K562 (cell line): ENCODE measurements at regions not wholly inside any gene's neighbourhood (a gene's known extent, or its start where the extent isn't known, plus 50 kb on each side); places are given as distances from the start of the nearest gene placed in this dataset.

Source experiments
- ATAC-seq: fragments of 200-7000 bp; cut with Tn5 transposase; 3 replicates; pipeline ENCODE4 v1.9.1; 2020; ENCODE audit warnings: moderate library complexity
- BruUV-seq: library from RNA; stranded (reverse); fragments of 400-500 nt; replicated peaks from 2 replicates; lab custom pipeline; 2021; lab: Mats Ljungman, UMichigan
- CTCF ChIA-PET: fragments of 300-600 bp; formaldehyde crosslinking; extraction: SDS; loops from one replicate; lab custom pipeline; 2021; ENCODE audit warnings: low intra/inter-chr PET ratio; lab: Yijun Ruan, JAX
- POLR2A ChIA-PET: fragments of 300-600, 350-650 bp; sonication (Branson Sonifier 250); formaldehyde crosslinking; extraction: SDS; loops from one replicate; lab custom pipeline; 2021; ENCODE audit warnings: antibody characterized with exemption, inconsistent platforms; lab: Yijun Ruan, JAX
- DNase-seq, 4 experiments: peaks; one replicate each; pipeline versions ENCODE4 v3.0.0 to v3.0.0-alpha.2; 2011 to 2018; ENCODE audit warnings: low spot score in 3 of 4, mixed read lengths in 3 of 4; ENCODE audit errors: extremely low read depth in 1 of 4
- FAIRE-seq: peaks from 2 replicates; lab custom pipeline; 2011; peaks lifted over from hg19 to GRCh38; lab: Jason Lieb, UNC
- H2AFZ ChIP-seq: 2 replicates; pipeline ENCODE4 v1.6.0; 2011; ENCODE audit warnings: low read depth, low read length, control low read depth, inconsistent platforms
- H3K27ac ChIP-seq: fragments of 200-600 bp; 3 replicates; pipeline ENCODE4 v1.8.0; 2011; ENCODE audit warnings: low read depth, mild to moderate bottlenecking, control low read depth, inconsistent platforms, low read length, moderate library complexity, mixed read lengths; ENCODE audit errors: extremely low read depth
- H3K27me3 ChIP-seq, 2 experiments: fragments of 300-600 bp in 1 of 2; 2 replicates in 1 of 2; 3 replicates in 1 of 2; pipeline versions ENCODE4 v1.6.0 to v1.8.0; 2011; ENCODE audit warnings: inconsistent platforms in 2 of 2, low read length in 2 of 2, mild to moderate bottlenecking in 1 of 2, mixed read lengths in 1 of 2, moderate library complexity in 1 of 2; ENCODE audit not compliant: control insufficient read depth in 2 of 2, insufficient read depth in 2 of 2
- H3K36me3 ChIP-seq: fragments of 300-600 bp; 3 replicates; pipeline ENCODE4 v1.8.0; 2011; ENCODE audit warnings: mild to moderate bottlenecking, low read length, inconsistent platforms; ENCODE audit not compliant: control insufficient read depth, insufficient read depth
- H3K4me1 ChIP-seq, 2 experiments: fragments of 200-600 bp in 1 of 2; replicated peaks in 1 of 2; 2 replicates in 1 of 2; 3 replicates in 1 of 2; pipeline versions ENCODE4 v1.5.1 to v1.8.0; 2011; ENCODE audit warnings: inconsistent platforms in 2 of 2, low read length in 2 of 2, mild to moderate bottlenecking in 1 of 2, mixed read lengths in 1 of 2, moderate library complexity in 1 of 2; ENCODE audit not compliant: control insufficient read depth in 2 of 2, insufficient read depth in 2 of 2
- H3K4me2 ChIP-seq: 2 replicates; pipeline ENCODE4 v1.6.1; 2011; ENCODE audit warnings: low read length, control low read depth, inconsistent platforms, mixed read lengths; ENCODE audit not compliant: insufficient read depth
- H3K4me3 ChIP-seq: fragments of 200-600 bp; sonication (generic), shearing (Covaris generic); 2 replicates; pipeline ENCODE4 v1.5.1; 2016; ENCODE audit warnings: control low read depth, inconsistent platforms
- H3K79me2 ChIP-seq: fragments of 200-600 bp; 3 replicates; pipeline ENCODE4 v1.8.0; 2011; ENCODE audit warnings: low read length, inconsistent platforms; ENCODE audit not compliant: control insufficient read depth, insufficient read depth
- H3K9ac ChIP-seq, 2 experiments: 2 replicates each; pipeline versions ENCODE4 v1.6.0 to v1.6.1; 2011; ENCODE audit warnings: low read depth in 2 of 2, low read length in 2 of 2, control low read depth in 1 of 2, inconsistent platforms in 1 of 2, mild to moderate bottlenecking in 1 of 2, mixed read lengths in 1 of 2; ENCODE audit not compliant: insufficient read depth in 1 of 2
- H3K9me1 ChIP-seq: one replicate; pipeline ENCODE4 v1.6.0; 2011; ENCODE audit warnings: inconsistent platforms, mild to moderate bottlenecking, low read length, moderate library complexity; ENCODE audit not compliant: control insufficient read depth, insufficient read depth
- H3K9me3 ChIP-seq: replicated peaks from 2 replicates; pipeline ENCODE4 v1.5.1; 2011; ENCODE audit warnings: low read depth, low read length, inconsistent platforms; ENCODE audit not compliant: control insufficient read depth, insufficient read depth
- H4K20me1 ChIP-seq: replicated peaks from 2 replicates; pipeline ENCODE4 v1.6.1; 2011; ENCODE audit warnings: low read length, inconsistent platforms, mixed read lengths; ENCODE audit not compliant: control insufficient read depth, insufficient read depth
- HNRNPLL ChIP-seq: fragments of 200-400 bp; formaldehyde crosslinking; IDR thresholded peaks from 2 replicates; pipeline ENCODE4 v1.6.1; 2017; ENCODE audit warnings: low read length, low read depth, mild to moderate bottlenecking; ENCODE audit not compliant: poor library complexity, severe bottlenecking
- NUFIP1 ChIP-seq: fragments of 450-650 bp; IDR thresholded peaks from 2 replicates; pipeline ENCODE4 v1.6.1; 2018; ENCODE audit not compliant: partially characterized antibody
- RBBP5 ChIP-seq: fragments of 200-600 bp; sonication (generic); IDR thresholded peaks from 2 replicates; pipeline ENCODE4 v1.6.1; 2012; ENCODE audit warnings: borderline replicate concordance, mild to moderate bottlenecking, low read length, control low read depth, inconsistent platforms; ENCODE audit not compliant: insufficient read depth, poor library complexity, severe bottlenecking
- TBL1XR1 ChIP-seq, 2 experiments: IDR thresholded peaks; 2 replicates each; pipeline ENCODE4 v1.6.1; 2012; ENCODE audit warnings: improper control_type of control experiment in 2 of 2, low read length in 2 of 2, mild to moderate bottlenecking in 1 of 2
- TEAD1 ChIP-seq, 2 experiments: fragments of 450-650 bp in 1 of 2; sonication (generic) in 1 of 2; formaldehyde crosslinking; IDR thresholded peaks; 2 replicates each; pipeline versions ENCODE4 v1.4.0 to v1.8.0; 2020 to 2022; ENCODE audit warnings: mild to moderate bottlenecking in 2 of 2, missing genetic modification reagents in 1 of 2
- TFAM ChIP-seq: fragments of 250-450 bp; sonication (Bioruptor Pico); conservative IDR thresholded peaks from 2 replicates; pipeline ENCODE4 v1.5.0; 2021; ENCODE audit warnings: mild to moderate bottlenecking, moderate library complexity
- TSC22D4 ChIP-seq: fragments of 450-650 bp; IDR thresholded peaks from 2 replicates; pipeline ENCODE4 v1.6.1; 2016; ENCODE audit warnings: missing genetic modification characterization, missing biosample characterization, control low read depth
- ZNF146 ChIP-seq: IDR thresholded peaks from one replicate; pipeline ENCODE4 v1.6.1; 2018; ENCODE audit warnings: missing compliant biosample characterization; ENCODE audit not compliant: unreplicated experiment
- ZNF785 ChIP-seq: fragments of 250-450 bp; sonication (Bioruptor Pico); IDR thresholded peaks from 2 replicates; pipeline ENCODE4 v1.4.0; 2020; ENCODE audit warnings: mild to moderate bottlenecking
- WGBS: fragments of 100-300 bp; shearing (Covaris generic); methylation state at CpG from one replicate; pipeline ENCODE4 v1.1.6; 2016; ENCODE audit warnings: low coverage, mixed read lengths; ENCODE audit not compliant: insufficient coverage; ENCODE audit errors: missing lambda C conversion rate; 5-methylcytosine and 5-hydroxymethylcytosine counted together
- in situ Hi-C: fragments of 300-500 bp; cut with MboI; formaldehyde crosslinking; loops from 4 replicates; pipeline ENCODE4 v1.15.0; 2018; ENCODE audit warnings: inconsistent platforms, mixed read lengths
- intact Hi-C: fragments of 100-400 bp; cut with micrococcal nuclease; formaldehyde crosslinking; loops from 2 replicates; pipeline ENCODE4 v1.14.2; 2022
- TF ChIP-seq, protein P1 (sequence below): fragments of 250-450 bp; sonication (Bioruptor Pico); IDR thresholded peaks from 2 replicates; pipeline ENCODE4 v1.4.0; 2020; ENCODE audit warnings: mild to moderate bottlenecking, moderate library complexity, borderline replicate concordance
- TF ChIP-seq, protein P2 (sequence below), 2 experiments: IDR thresholded peaks; 2 replicates each; pipeline ENCODE4 v1.6.1; 2011; ENCODE audit warnings: borderline replicate concordance in 1 of 2, control low read depth in 1 of 2, low read depth in 1 of 2, low read length in 1 of 2, mild to moderate bottlenecking in 1 of 2, mixed read lengths in 1 of 2, moderate library complexity in 1 of 2; ENCODE audit not compliant: insufficient read depth in 1 of 2, insufficient read length in 1 of 2, poor library complexity in 1 of 2, severe bottlenecking in 1 of 2; ENCODE audit errors: extremely low read depth in 1 of 2

DNA sequence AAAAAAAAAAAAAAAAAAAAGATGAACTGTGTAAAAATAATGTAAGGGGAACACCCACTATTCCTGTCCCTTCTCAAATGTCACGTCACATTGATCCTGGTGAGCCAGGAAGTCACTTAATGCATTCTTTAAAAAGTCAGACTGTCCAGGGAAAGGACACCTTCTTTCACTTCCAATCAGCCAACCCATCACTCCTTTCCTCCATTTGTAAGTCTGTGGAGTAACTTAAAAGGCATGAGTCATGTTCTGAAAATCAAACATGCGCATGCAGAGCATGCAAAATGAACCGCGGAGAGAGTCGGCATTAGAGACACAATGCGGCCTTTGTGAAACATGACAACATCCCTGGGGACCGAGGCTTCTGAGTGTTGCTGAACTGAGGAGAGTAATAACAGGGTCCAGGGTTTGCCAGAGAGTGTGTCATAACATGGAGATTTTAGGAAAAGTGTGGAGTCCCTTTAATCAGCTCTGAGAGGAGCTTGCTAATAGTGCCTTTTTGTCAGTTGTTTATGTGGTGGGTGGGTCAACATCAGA, 77.6 kb upstream of the SEMA6A start:
- no TSS peak for BruUV-seq
- CTCF ChIA-PET: no interaction called here
- Histone ChIP-seq H3K36me3 (no peaks in the 10 kb centered on the region), H3K79me2 (no peaks in the 10 kb centered on the region), H4K20me1 (no peaks in the 10 kb centered on the region), H2AFZ (no peak overlapping the region), H3K9me1 (no peaks in the 10 kb centered on the region), H3K27me3 (no peaks in the 10 kb centered on the region), H3K9me3 (no peaks in the 10 kb centered on the region), H3K9ac (no peak overlapping the region), H3K27ac (no peak overlapping the region), H3K4me1 (no peaks in the 10 kb centered on the region), H3K4me3 (no peak overlapping the region), H3K4me2 (no peak overlapping the region)
- WGBS: 0% methylated on average over 7 of the region's 7 CpGs
- ATAC-seq (no peak), FAIRE-seq (no peak), DNase-seq (no peak)
- POLR2A ChIA-PET: interaction anchor here (0.8 kb wide), 1 partner anchor 9 kb away, joined by 4 read pairs; no protein-coding TSS in a partner anchor
- in situ Hi-C loops (no loop called here), intact Hi-C loops (no loop called here)
- TF ChIP-seq ZNF146 (CRISPR knock-in tag) (no peak), TFAM (no peak), TSC22D4 (tag) (no peak), TBL1XR1 (IDR thresholded peaks at IDR 0.05; ENCODE audit: low read length in 2 of 2) (no peak), NUFIP1 (no peak)

- BruUV-seq: no TSS peak
- POLR2A ChIA-PET: no interaction called here
- intact Hi-C loops: no loop called here
- TF ChIP-seq RBBP5 (no peak), HNRNPLL (no peak), TEAD1 (CRISPR knock-in tag; IDR thresholded peaks at IDR 0.05) (no peak), ZNF785 (CRISPR knock-in tag) (no peak)
- TF ChIP-seq, protein P1, sequence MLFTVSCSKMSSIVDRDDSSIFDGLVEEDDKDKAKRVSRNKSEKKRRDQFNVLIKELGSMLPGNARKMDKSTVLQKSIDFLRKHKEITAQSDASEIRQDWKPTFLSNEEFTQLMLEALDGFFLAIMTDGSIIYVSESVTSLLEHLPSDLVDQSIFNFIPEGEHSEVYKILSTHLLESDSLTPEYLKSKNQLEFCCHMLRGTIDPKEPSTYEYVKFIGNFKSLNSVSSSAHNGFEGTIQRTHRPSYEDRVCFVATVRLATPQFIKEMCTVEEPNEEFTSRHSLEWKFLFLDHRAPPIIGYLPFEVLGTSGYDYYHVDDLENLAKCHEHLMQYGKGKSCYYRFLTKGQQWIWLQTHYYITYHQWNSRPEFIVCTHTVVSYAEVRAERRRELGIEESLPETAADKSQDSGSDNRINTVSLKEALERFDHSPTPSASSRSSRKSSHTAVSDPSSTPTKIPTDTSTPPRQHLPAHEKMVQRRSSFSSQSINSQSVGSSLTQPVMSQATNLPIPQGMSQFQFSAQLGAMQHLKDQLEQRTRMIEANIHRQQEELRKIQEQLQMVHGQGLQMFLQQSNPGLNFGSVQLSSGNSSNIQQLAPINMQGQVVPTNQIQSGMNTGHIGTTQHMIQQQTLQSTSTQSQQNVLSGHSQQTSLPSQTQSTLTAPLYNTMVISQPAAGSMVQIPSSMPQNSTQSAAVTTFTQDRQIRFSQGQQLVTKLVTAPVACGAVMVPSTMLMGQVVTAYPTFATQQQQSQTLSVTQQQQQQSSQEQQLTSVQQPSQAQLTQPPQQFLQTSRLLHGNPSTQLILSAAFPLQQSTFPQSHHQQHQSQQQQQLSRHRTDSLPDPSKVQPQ (CRISPR knock-in tag): no peak
- TF ChIP-seq, protein P2, sequence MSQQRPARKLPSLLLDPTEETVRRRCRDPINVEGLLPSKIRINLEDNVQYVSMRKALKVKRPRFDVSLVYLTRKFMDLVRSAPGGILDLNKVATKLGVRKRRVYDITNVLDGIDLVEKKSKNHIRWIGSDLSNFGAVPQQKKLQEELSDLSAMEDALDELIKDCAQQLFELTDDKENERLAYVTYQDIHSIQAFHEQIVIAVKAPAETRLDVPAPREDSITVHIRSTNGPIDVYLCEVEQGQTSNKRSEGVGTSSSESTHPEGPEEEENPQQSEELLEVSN (IDR thresholded peaks at IDR 0.05; ENCODE audit: borderline replicate concordance in 1 of 2, extremely low read depth in 1 of 2, insufficient read depth in 1 of 2, insufficient read length in 1 of 2, low read depth in 1 of 2, low read length in 1 of 2, poor library complexity in 1 of 2, severe bottlenecking in 1 of 2): no peak
Observed at GRCh38 chr5:116651653-116652052, 77.0 kb upstream of the SEMA6A start.

More at GRCh38 chr5:116651653-116652052, 77.0 kb upstream of the SEMA6A start:
- Histone ChIP-seq H3K9me1 (no peaks in the 10 kb centered on the region), H3K79me2 (no peaks in the 10 kb centered on the region), H3K27me3 (no peaks in the 10 kb centered on the region), H3K4me2 (no peak overlapping the region), H2AFZ (no peak overlapping the region), H3K4me3 (no peak overlapping the region), H4K20me1 (no peaks in the 10 kb centered on the region), H3K27ac (no peak overlapping the region), H3K9ac (no peak overlapping the region), H3K4me1 (no peaks in the 10 kb centered on the region), H3K9me3 (no peaks in the 10 kb centered on the region), H3K36me3 (no peaks in the 10 kb centered on the region)
- 0% methylated on average over 3 of the region's 3 CpGs for WGBS
- DNase-seq (no peak), FAIRE-seq (no peak), ATAC-seq (no peak)
- CTCF ChIA-PET: no interaction called here
- in situ Hi-C loops: no loop called here
